B cell (primary cell): ENCODE measurements at regions not wholly inside any gene's neighbourhood (a gene's known extent, or its start where the extent isn't known, plus 50 kb on each side); places are given as distances from the start of the nearest gene placed in this dataset.

Experiments
- ATAC-seq: fragments of 200-7000 bp; cut with Tn5 transposase; one replicate; pipeline ENCODE4 v1.10.0; 2021; ENCODE audit warnings: low read depth, mild to moderate bottlenecking, moderate number of reproducible peaks, moderate library complexity
- CTCF ChIA-PET: fragments of 350-600 bp; sonication (Branson Sonifier 250); formaldehyde crosslinking; loops from one replicate; lab custom pipeline; 2021; ENCODE audit warnings: antibody characterized with exemption, inconsistent platforms; lab: Charles Lee
- POLR2A ChIA-PET: fragments of 350-600 bp; sonication (Branson Sonifier 250); formaldehyde crosslinking; loops from one replicate; lab custom pipeline; 2021; ENCODE audit warnings: antibody characterized with exemption; lab: Charles Lee
- DNase-seq: peaks from one replicate; pipeline ENCODE4 v3.0.0; 2013
- H2AFZ ChIP-seq: 2 replicates; pipeline ENCODE4 v1.6.1; 2012; ENCODE audit warnings: mild to moderate bottlenecking, low read depth, low read length; ENCODE audit not compliant: insufficient read depth, poor library complexity, severe bottlenecking
- H3K27ac ChIP-seq, 2 donors: 1 replicate in 1 of 2; 2 replicates in 1 of 2; pipeline ENCODE4 v1.5.1; 2012 to 2013; ENCODE audit warnings: low read length in 2 of 2, mild to moderate bottlenecking in 2 of 2, moderate library complexity in 1 of 2
- H3K27me3 ChIP-seq, 4 experiments: fragments of 200-600 bp in 1 of 4; sonication (generic) in 1 of 4; replicated peaks in 1 of 4; 1 replicate in 2 of 4; 2 replicates in 2 of 4; pipeline versions ENCODE4 v1.6.1 to v1.7.0; 2013 to 2016; ENCODE audit warnings: low read length in 3 of 4, mild to moderate bottlenecking in 2 of 4, mixed read lengths in 1 of 4, moderate library complexity in 1 of 4; ENCODE audit not compliant: insufficient read depth in 4 of 4, control insufficient read depth in 3 of 4; ENCODE audit errors: control extremely low read depth in 1 of 4
- H3K36me3 ChIP-seq, 2 experiments: replicated peaks in 1 of 2; 1 replicate in 1 of 2; 2 replicates in 1 of 2; pipeline versions ENCODE4 v1.6.1 to v1.7.1; 2013; ENCODE audit warnings: low read length in 1 of 2; ENCODE audit not compliant: insufficient read depth in 2 of 2, control insufficient read depth in 1 of 2; ENCODE audit errors: control extremely low read depth in 1 of 2, extremely low read depth in 1 of 2
- H3K4me1 ChIP-seq, 2 donors: fragments of 200-600 bp in 1 of 2; sonication (generic) in 1 of 2; 1 replicate in 1 of 2; 2 replicates in 1 of 2; pipeline versions ENCODE4 v1.5.1 to v1.6.1; 2013 to 2017; ENCODE audit warnings: low read length in 2 of 2; ENCODE audit not compliant: control insufficient read depth in 2 of 2, insufficient read depth in 2 of 2
- H3K4me2 ChIP-seq: replicated peaks from 2 replicates; pipeline ENCODE3; 2012; ENCODE audit warnings: mild to moderate bottlenecking, low read depth, low read length; ENCODE audit not compliant: poor library complexity, severe bottlenecking
- H3K4me3 ChIP-seq, 5 experiments: fragments of 200-600 bp in 1 of 5; sonication (generic) in 1 of 5; 1 replicate in 3 of 5; 2 replicates in 2 of 5; pipeline versions ENCODE4 v1.5.1 to v1.7.0; 2011 to 2016; ENCODE audit warnings: low read length in 4 of 5, mild to moderate bottlenecking in 4 of 5, low read depth in 2 of 5, control low read depth in 1 of 5, moderate library complexity in 1 of 5; ENCODE audit not compliant: insufficient read depth in 1 of 5; ENCODE audit errors: control extremely low read depth in 1 of 5, extremely low read depth in 1 of 5
- H3K79me2 ChIP-seq: fragments of 200-600 bp; sonication (generic); one replicate; pipeline ENCODE4 v1.6.0; 2016; ENCODE audit warnings: low read length; ENCODE audit not compliant: control insufficient read depth, insufficient read depth
- H3K9ac ChIP-seq: fragments of 200-600 bp; sonication (generic); 2 replicates; pipeline ENCODE4 v1.6.1; 2017; ENCODE audit warnings: mild to moderate bottlenecking, low read length, moderate library complexity
- H3K9me3 ChIP-seq, 3 donors: one replicate each; pipeline versions ENCODE4 v1.6.1 to v1.7.1; 2013; ENCODE audit warnings: low read length in 2 of 3; ENCODE audit not compliant: control insufficient read depth in 2 of 3, insufficient read depth in 1 of 3; ENCODE audit errors: control extremely low read depth in 1 of 3
- H4K20me1 ChIP-seq: 2 replicates; pipeline ENCODE4 v1.6.0; 2012; ENCODE audit warnings: mild to moderate bottlenecking, low read length; ENCODE audit not compliant: insufficient read depth, control insufficient read depth, poor library complexity, severe bottlenecking
- H3K27ac Mint-ChIP-seq: one replicate; pipeline ENCODE4 v1.8.0; 2021; ENCODE audit warnings: mixed read lengths
- H3K27me3 Mint-ChIP-seq: one replicate; pipeline ENCODE4 v1.8.0; 2021; ENCODE audit warnings: mixed read lengths
- H3K4me1 Mint-ChIP-seq: one replicate; pipeline ENCODE4 v1.8.0; 2021; ENCODE audit warnings: mixed read lengths
- H3K4me3 Mint-ChIP-seq: one replicate; pipeline ENCODE4 v1.8.0; 2021; ENCODE audit warnings: mixed read lengths
- H3K9me3 Mint-ChIP-seq: one replicate; pipeline ENCODE4 v1.8.0; 2022; ENCODE audit warnings: mixed read lengths; ENCODE audit not compliant: insufficient read depth
- EZH2 ChIP-seq: IDR thresholded peaks from 2 replicates; pipeline ENCODE4 v1.6.1; 2012; ENCODE audit warnings: borderline replicate concordance, low read depth, mild to moderate bottlenecking, moderate library complexity, low read length; ENCODE audit not compliant: insufficient read depth, poor library complexity, severe bottlenecking
- WGBS: methylation state at CpG from one replicate; pipeline ENCODE4 v1.1.5; 2013; ENCODE audit warnings: missing lambda C conversion rate; ENCODE audit not compliant: insufficient coverage; 5-methylcytosine and 5-hydroxymethylcytosine counted together
- intact Hi-C: fragments of 100-400 bp; cut with micrococcal nuclease; formaldehyde crosslinking; loops from one replicate; pipeline ENCODE4 v1.10.0; 2022
- TF ChIP-seq, protein P1 (sequence below): fragments of 200-600 bp; IDR thresholded peaks from one replicate; pipeline ENCODE4 v1.8.0; 2022; ENCODE audit warnings: antibody characterized with exemption, mild to moderate bottlenecking

DNA sequence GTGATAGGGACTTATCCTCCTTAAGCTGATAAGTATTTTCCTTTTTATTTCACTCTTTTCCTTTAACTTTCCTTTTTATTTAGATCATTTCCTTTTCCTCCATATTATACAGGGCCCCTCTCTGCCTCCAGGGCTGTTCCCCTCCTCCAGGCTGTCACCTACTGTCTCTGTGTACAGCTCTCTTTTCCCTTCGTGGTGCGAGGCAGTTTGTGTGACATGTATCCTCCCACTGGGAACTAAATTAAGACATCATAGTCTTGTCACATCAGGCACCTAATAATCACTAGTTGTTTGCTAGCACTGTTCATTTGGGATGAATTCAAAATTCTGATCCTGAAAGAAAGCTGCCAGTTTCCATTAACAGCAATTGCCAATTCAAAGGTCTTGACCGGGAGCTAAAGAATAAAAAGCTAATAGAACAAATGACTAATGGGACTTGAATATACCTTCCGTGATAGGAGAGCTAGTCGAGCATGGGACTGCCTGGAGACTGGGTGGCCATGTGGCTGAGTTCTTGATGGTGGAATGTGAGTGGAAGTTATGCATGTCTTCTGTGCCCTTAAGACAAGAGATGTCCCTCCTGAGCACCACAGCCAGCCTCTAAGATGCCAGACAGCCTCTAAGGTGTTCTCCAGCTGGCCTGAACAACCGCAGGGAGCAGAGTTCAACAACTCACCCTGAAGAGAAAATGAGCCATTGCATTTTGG is 77.7 kb upstream of the LRRC55 start:
- no peak overlapping the region for H3K9ac ChIP-seq
- H3K4me2 ChIP-seq, result no peak overlapping the region
- H3K4me3 ChIP-seq, result no peak overlapping the region
- Mint-ChIP-seq H3K4me1 (no peaks in the 10 kb centered on the region), H3K9me3 (peaks cover 9% of the 10 kb centered on the region), H3K27ac (no peak overlapping the region), H3K4me3 (no peak overlapping the region), H3K27me3 (no peaks in the 10 kb centered on the region)
- no peaks in the 10 kb centered on the region for H3K36me3 ChIP-seq
- no peaks in the 10 kb centered on the region for H3K79me2 ChIP-seq
- H3K4me1 ChIP-seq, result no peaks in the 10 kb centered on the region
- no peak for DNase-seq
- H3K9me3 ChIP-seq, result no peaks in the 10 kb centered on the region
- intact Hi-C loops, result no loop called here
- CTCF ChIA-PET, result no interaction called here
- ATAC-seq, result no peak
- no peak overlapping the region for H2AFZ ChIP-seq
- no peaks in the 10 kb centered on the region for H3K27me3 ChIP-seq
- TF ChIP-seq, protein P1, sequence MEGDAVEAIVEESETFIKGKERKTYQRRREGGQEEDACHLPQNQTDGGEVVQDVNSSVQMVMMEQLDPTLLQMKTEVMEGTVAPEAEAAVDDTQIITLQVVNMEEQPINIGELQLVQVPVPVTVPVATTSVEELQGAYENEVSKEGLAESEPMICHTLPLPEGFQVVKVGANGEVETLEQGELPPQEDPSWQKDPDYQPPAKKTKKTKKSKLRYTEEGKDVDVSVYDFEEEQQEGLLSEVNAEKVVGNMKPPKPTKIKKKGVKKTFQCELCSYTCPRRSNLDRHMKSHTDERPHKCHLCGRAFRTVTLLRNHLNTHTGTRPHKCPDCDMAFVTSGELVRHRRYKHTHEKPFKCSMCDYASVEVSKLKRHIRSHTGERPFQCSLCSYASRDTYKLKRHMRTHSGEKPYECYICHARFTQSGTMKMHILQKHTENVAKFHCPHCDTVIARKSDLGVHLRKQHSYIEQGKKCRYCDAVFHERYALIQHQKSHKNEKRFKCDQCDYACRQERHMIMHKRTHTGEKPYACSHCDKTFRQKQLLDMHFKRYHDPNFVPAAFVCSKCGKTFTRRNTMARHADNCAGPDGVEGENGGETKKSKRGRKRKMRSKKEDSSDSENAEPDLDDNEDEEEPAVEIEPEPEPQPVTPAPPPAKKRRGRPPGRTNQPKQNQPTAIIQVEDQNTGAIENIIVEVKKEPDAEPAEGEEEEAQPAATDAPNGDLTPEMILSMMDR, result no peak
- no peak for TF ChIP-seq EZH2
- 88% methylated on average over 4 of the region's 6 CpGs for WGBS
- H3K27ac ChIP-seq, result no peak overlapping the region
- no peaks in the 10 kb centered on the region for H4K20me1 ChIP-seq
- POLR2A ChIA-PET, result no interaction called here

GRCh38 chr11:57109331-57109730 is 72.4 kb upstream of the LRRC55 start:
- intact Hi-C loops, result no loop called here
- no CpG with 5 or more reads among the region's 3 CpGs for WGBS
- Histone ChIP-seq H3K9me3 (no peaks in the 10 kb centered on the region), H3K4me2 (no peak overlapping the region), H3K27ac (no peak overlapping the region), H3K4me1 (no peaks in the 10 kb centered on the region), H3K36me3 (no peaks in the 10 kb centered on the region), H3K9ac (no peak overlapping the region), H3K4me3 (no peak overlapping the region), H3K27me3 (no peaks in the 10 kb centered on the region), H3K79me2 (no peaks in the 10 kb centered on the region), H2AFZ (no peak overlapping the region), H4K20me1 (no peaks in the 10 kb centered on the region)
- ATAC-seq (no peak), DNase-seq (no peak)
- ChIA-PET CTCF (no interaction called here), POLR2A (no interaction called here)
- TF ChIP-seq EZH2, result no peak
- TF ChIP-seq, protein P1, result no peak
- H3K4me1 Mint-ChIP-seq, result no peaks in the 10 kb centered on the region
- peaks cover 9% of the 10 kb centered on the region for H3K9me3 Mint-ChIP-seq
- H3K27ac Mint-ChIP-seq, result no peak overlapping the region
- H3K4me3 Mint-ChIP-seq, result no peak overlapping the region
- H3K27me3 Mint-ChIP-seq, result peaks cover under 1% of the 10 kb centered on the region
